Gastrocnemius medialis (tissue), 4 donors: ENCODE measurements at regions not wholly inside any gene's neighbourhood (a gene's known extent, or its start where the extent isn't known, plus 50 kb on each side); places are given as distances from the start of the nearest gene placed in this dataset.

Experiments
- ATAC-seq, 2 donors: fragments of 150-250 bp; one replicate each; pipeline ENCODE4 v1.9.1; 2016
- DNase-seq, 2 donors: peaks; one replicate each; pipeline ENCODE4 v3.0.0-alpha.2; 2019
- H3K27ac ChIP-seq, 4 donors: fragments of 200-600 bp; sonication (generic); 1 replicate in 1 of 4; 2 replicates in 3 of 4; pipeline ENCODE4 v1.5.1; 2016 to 2018; ENCODE audit warnings: mild to moderate bottlenecking in 2 of 4, moderate library complexity in 1 of 4
- H3K27me3 ChIP-seq, 3 donors: fragments of 200-600 bp; sonication (generic) in 2 of 3; 1 replicate in 1 of 3; 2 replicates in 2 of 3; pipeline versions ENCODE4 v1.5.1 to v1.6.0; 2016 to 2019; ENCODE audit warnings: mild to moderate bottlenecking in 1 of 3, moderate library complexity in 1 of 3
- H3K36me3 ChIP-seq, 2 donors: fragments of 200-600 bp; sonication (generic) in 1 of 2; one replicate each; pipeline ENCODE4 v1.5.1; 2017 to 2018
- H3K4me1 ChIP-seq, 2 donors: fragments of 200-600 bp; sonication (generic) in 1 of 2; one replicate each; pipeline ENCODE4 v1.5.1; 2016 to 2017; ENCODE audit warnings: mild to moderate bottlenecking in 2 of 2
- H3K4me3 ChIP-seq, 4 donors: fragments of 200-600 bp; sonication (generic) in 3 of 4; 1 replicate in 1 of 4; 2 replicates in 3 of 4; pipeline ENCODE4 v1.5.1; 2016 to 2019; ENCODE audit warnings: mild to moderate bottlenecking in 2 of 4
- H3K9me3 ChIP-seq, 3 donors: fragments of 200-600 bp; sonication (generic) in 2 of 3; 1 replicate in 1 of 3; 2 replicates in 2 of 3; pipeline ENCODE4 v1.5.1; 2016 to 2019
- POLR2A ChIP-seq, 2 donors: fragments of 450-650 bp; IDR thresholded peaks; one replicate each; pipeline ENCODE4 v1.6.1; 2017; ENCODE audit warnings: antibody characterized with exemption in 2 of 2, mild to moderate bottlenecking in 2 of 2, moderate library complexity in 2 of 2
- in situ Hi-C, 4 donors: fragments of 200-750 bp; cut with MboI; loops; one replicate each; pipeline versions ENCODE4 v1.15.0 to v1.8.0; 2017; ENCODE audit warnings: low sequenced_read_pairs in 4 of 4
- intact Hi-C: fragments of 100-400 bp; cut with DNase I; formaldehyde crosslinking; loops from one replicate; pipeline ENCODE4 v1.15.1; 2023; ENCODE audit warnings: low total_unique reads
- TF ChIP-seq, protein P1 (sequence below), 5 experiments: fragments of 450-650 bp in 3 of 5; fragments of 200-600 bp in 2 of 5; sonication (generic) in 2 of 5; IDR thresholded peaks in 4 of 5; conservative IDR thresholded peaks in 1 of 5; 1 replicate in 4 of 5; 2 replicates in 1 of 5; pipeline ENCODE4 v1.5.1; 2016 to 2019; ENCODE audit warnings: antibody characterized with exemption in 5 of 5, mild to moderate bottlenecking in 3 of 5, moderate library complexity in 3 of 5

DNA sequence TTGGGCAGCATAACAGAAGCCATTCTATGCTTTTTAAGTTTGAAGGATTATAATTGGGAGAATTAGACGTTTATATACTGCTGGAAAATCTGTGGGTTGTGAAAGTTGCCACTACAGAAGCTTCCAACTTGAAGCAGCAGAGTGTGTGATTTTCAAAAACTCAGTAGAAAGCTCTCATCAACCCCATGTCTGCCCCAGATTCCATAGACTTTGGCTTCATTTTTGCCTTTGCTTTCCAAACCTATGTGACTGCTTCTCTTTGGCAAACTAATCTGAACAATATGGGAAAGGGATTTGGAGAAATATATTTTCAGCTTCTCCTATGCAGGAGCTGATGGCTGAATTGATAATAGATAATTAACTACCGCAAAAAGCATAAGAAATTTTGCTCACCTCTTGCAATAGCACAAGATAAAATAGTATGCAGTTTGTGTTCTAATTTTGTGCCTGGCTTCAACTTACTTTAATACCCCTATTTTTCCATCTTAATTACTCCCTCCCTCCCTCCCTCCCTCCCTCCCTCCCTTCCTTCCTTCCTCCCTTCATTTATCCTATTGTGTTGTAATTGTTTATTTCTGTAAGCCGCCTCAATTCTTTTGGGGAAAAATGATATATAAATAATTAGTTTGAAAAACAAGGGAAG lies 214.1 kb upstream of the HS3ST5 start:
- H3K4me3 ChIP-seq, result no peak overlapping the region
- H3K27ac ChIP-seq, result no peak overlapping the region
- H3K27me3 ChIP-seq, result no peaks in the 10 kb centered on the region
- intact Hi-C loops, result no loop called here
- DNase-seq (no peak), ATAC-seq (no peak)
- no peak for TF ChIP-seq POLR2A (IDR thresholded peaks at IDR 0.05)
- TF ChIP-seq, protein P1, sequence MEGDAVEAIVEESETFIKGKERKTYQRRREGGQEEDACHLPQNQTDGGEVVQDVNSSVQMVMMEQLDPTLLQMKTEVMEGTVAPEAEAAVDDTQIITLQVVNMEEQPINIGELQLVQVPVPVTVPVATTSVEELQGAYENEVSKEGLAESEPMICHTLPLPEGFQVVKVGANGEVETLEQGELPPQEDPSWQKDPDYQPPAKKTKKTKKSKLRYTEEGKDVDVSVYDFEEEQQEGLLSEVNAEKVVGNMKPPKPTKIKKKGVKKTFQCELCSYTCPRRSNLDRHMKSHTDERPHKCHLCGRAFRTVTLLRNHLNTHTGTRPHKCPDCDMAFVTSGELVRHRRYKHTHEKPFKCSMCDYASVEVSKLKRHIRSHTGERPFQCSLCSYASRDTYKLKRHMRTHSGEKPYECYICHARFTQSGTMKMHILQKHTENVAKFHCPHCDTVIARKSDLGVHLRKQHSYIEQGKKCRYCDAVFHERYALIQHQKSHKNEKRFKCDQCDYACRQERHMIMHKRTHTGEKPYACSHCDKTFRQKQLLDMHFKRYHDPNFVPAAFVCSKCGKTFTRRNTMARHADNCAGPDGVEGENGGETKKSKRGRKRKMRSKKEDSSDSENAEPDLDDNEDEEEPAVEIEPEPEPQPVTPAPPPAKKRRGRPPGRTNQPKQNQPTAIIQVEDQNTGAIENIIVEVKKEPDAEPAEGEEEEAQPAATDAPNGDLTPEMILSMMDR (IDR thresholded peaks at IDR 0.05 in 4 of 5, conservative IDR thresholded peaks at IDR 0.05 in 1 of 5), result no peak
- H3K4me1 ChIP-seq, result no peaks in the 10 kb centered on the region
- H3K9me3 ChIP-seq, result no peaks in the 10 kb centered on the region
- in situ Hi-C loops, result no loop called here
- no peaks in the 10 kb centered on the region for H3K36me3 ChIP-seq

DNA sequence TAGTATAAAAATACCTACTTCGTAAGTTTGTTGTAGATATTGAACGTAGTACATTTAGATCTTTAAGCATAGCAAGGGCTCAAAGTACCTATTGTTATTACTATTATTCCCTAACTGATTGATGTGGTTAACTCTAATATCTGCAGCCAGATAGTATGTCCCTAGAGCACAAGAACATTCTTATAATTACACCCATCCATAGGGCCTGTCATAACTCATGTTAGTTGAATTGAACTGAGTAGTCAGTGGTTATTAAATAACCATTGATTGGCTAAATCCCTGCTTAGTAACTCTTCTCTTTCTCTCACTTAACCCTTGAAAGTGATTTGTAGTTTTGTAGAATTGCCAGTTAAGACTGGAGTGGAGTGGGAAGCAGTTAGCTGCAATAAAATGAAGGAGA lies 207.5 kb upstream of the HS3ST5 start:
- Histone ChIP-seq H3K27me3 (no peaks in the 10 kb centered on the region), H3K4me1 (no peaks in the 10 kb centered on the region), H3K27ac (no peak overlapping the region), H3K36me3 (no peaks in the 10 kb centered on the region), H3K9me3 (no peaks in the 10 kb centered on the region), H3K4me3 (no peak overlapping the region)
- DNase-seq (no peak), ATAC-seq (no peak)
- intact Hi-C loops (no loop called here), in situ Hi-C loops (no loop called here)
- TF ChIP-seq, protein P1 (IDR thresholded peaks at IDR 0.05 in 4 of 5, conservative IDR thresholded peaks at IDR 0.05 in 1 of 5), result no peak
- TF ChIP-seq POLR2A (IDR thresholded peaks at IDR 0.05), result no peak

DNA sequence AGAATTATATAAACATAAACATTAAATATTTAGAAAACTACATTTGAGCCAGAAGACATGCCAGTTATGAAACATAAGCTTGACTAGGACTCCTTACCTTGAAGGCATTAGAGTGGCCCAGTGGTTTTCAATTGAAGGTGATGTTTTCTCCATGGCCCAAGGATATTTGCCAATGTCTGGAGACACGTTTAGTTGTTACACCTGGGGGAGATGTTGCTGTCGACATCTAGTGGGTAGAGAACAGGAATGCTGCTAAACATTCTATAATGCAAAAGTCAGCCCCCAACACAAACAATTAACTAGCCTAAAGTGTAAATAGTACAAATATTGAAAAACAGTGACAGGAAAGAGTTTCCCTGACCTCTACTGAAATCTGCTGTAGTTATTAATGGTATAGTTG lies 200.9 kb upstream of the HS3ST5 start:
- H3K27ac ChIP-seq, result no peak overlapping the region
- in situ Hi-C loops (no loop called here), intact Hi-C loops (no loop called here)
- no peaks in the 10 kb centered on the region for H3K9me3 ChIP-seq
- H3K36me3 ChIP-seq, result no peaks in the 10 kb centered on the region
- H3K4me1 ChIP-seq, result no peaks in the 10 kb centered on the region
- H3K27me3 ChIP-seq, result no peaks in the 10 kb centered on the region
- H3K4me3 ChIP-seq, result no peak overlapping the region
- ATAC-seq, result no peak
- TF ChIP-seq, protein P1 (IDR thresholded peaks at IDR 0.05 in 4 of 5, conservative IDR thresholded peaks at IDR 0.05 in 1 of 5), result no peak
- TF ChIP-seq POLR2A (IDR thresholded peaks at IDR 0.05), result no peak
- no peak for DNase-seq

DNA sequence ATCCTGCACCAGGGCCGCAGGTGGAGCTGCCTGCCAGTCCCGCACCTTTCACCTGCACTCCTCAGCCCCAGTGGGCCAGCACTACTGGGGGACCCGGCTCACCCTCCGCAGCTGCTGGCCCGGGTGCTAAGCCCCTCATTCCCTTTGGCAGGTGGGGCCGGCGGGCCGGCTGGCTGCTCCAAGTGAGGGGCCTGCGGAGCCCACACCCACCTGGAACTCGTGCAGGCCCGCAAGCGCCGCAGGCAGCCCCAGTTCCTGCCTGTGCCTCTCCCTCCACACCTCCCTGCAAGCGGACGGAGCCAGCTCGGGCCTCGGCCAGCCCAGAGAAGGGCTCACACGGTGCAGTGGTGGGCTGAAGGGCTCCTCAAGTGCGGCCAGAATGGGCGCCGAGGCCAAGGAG lies 199.0 kb upstream of the HS3ST5 start:
- no peak overlapping the region for H3K4me3 ChIP-seq
- no peaks in the 10 kb centered on the region for H3K9me3 ChIP-seq
- no peaks in the 10 kb centered on the region for H3K36me3 ChIP-seq
- H3K4me1 ChIP-seq, result no peaks in the 10 kb centered on the region
- ATAC-seq (no peak), DNase-seq (no peak)
- TF ChIP-seq, protein P1 (IDR thresholded peaks at IDR 0.05 in 4 of 5, conservative IDR thresholded peaks at IDR 0.05 in 1 of 5), result no peak
- no peak for TF ChIP-seq POLR2A (IDR thresholded peaks at IDR 0.05)
- H3K27ac ChIP-seq, result no peak overlapping the region
- intact Hi-C loops (no loop called here), in situ Hi-C loops (no loop called here)
- H3K27me3 ChIP-seq, result no peaks in the 10 kb centered on the region

DNA sequence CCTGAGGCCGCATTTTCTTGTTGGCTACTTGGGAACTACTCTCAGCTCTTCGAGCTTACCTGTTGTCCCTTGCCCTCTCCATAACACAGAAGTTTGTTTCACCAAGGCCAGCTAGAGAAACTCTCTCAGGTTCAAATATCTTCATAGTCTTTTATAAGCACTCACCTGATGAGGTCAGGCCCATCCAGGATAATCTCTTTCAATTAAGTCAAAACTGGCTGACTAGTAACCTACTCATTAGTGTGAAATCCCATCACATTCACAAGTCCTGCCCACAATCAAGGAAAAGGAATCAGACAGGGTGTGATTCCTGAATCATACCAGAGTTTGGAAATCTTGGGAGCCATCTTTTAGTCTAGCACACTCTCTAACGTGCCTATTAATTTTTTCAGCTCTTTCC lies 195.2 kb upstream of the HS3ST5 start:
- Histone ChIP-seq H3K9me3 (no peaks in the 10 kb centered on the region), H3K4me3 (no peak overlapping the region), H3K27ac (no peak overlapping the region), H3K4me1 (no peaks in the 10 kb centered on the region), H3K36me3 (no peaks in the 10 kb centered on the region), H3K27me3 (no peaks in the 10 kb centered on the region)
- DNase-seq (no peak), ATAC-seq (no peak)
- TF ChIP-seq, protein P1 (IDR thresholded peaks at IDR 0.05 in 4 of 5, conservative IDR thresholded peaks at IDR 0.05 in 1 of 5), result no peak
- intact Hi-C loops (no loop called here), in situ Hi-C loops (no loop called here)
